ENCODE measurements at regions not wholly inside any gene's neighbourhood (a gene's known extent, or its start where the extent isn't known, plus 50 kb on each side); places are given as distances from the start of the nearest gene placed in this dataset.

GRCh38 chr1:70717656-70718055, 306.6 kb downstream of the CTH start:
- Histone ChIP-seq H3K23me2 (ENCODE audit: insufficient read length, low read depth, low read length, poor library complexity, severe bottlenecking) (no peaks in the 10 kb centered on the region), H2BK5ac (ENCODE audit: insufficient read length, low read length) (no peak overlapping the region), H4K5ac (ENCODE audit: insufficient read length, low read depth, low read length) (no peak overlapping the region), H3K79me1 (ENCODE audit: insufficient read depth, low read depth, low read length, poor library complexity, severe bottlenecking) (no peaks in the 10 kb centered on the region), H2AFZ (ENCODE audit: low read length) (no peak overlapping the region), H2AK5ac (ENCODE audit: insufficient read length, low read length) (no peak overlapping the region), H2BK20ac (ENCODE audit: low read depth, low read length, poor library complexity, severe bottlenecking) (no peak overlapping the region), H3K9ac (ENCODE audit: extremely low read depth, insufficient read length, low read length) (no peak overlapping the region), H2BK12ac (ENCODE audit: insufficient read length, low read depth, low read length) (no peak overlapping the region), H3K27me3 (ENCODE audit: insufficient read depth, low read length) (no peaks in the 10 kb centered on the region), H3K14ac (ENCODE audit: insufficient read depth, low read length) (no peak overlapping the region), H2BK120ac (ENCODE audit: low read depth, low read length, poor library complexity, severe bottlenecking) (no peak overlapping the region), H3K4me1 (ENCODE audit: insufficient read depth, low read length) (no peaks in the 10 kb centered on the region), H3K4ac (ENCODE audit: low read depth, low read length) (no peak overlapping the region), H4K20me1 (ENCODE audit: control insufficient read depth, insufficient read depth, insufficient read length) (no peaks in the 10 kb centered on the region), H3K9me3 (ENCODE audit: control insufficient read depth, low read depth, low read length) (no peaks in the 10 kb centered on the region), H3K79me2 (ENCODE audit: insufficient read depth, low read length) (no peaks in the 10 kb centered on the region), H3T11ph (ENCODE audit: low read length) (no peak overlapping the region), H3K23ac (ENCODE audit: insufficient read length, low read depth, low read length) (no peak overlapping the region), H2BK15ac (ENCODE audit: low read depth, low read length) (no peak overlapping the region), H4K8ac (replicated peaks; ENCODE audit: insufficient read length, low read depth, low read length) (no peak overlapping the region), H3K27ac (ENCODE audit: insufficient read length, low read depth, low read length) (no peak overlapping the region), H3K4me2 (ENCODE audit: insufficient read depth, insufficient read length, low read length) (no peak overlapping the region), H3K18ac (ENCODE audit: insufficient read length, low read depth, low read length) (no peak overlapping the region), H4K91ac (ENCODE audit: insufficient read length, low read depth, low read length) (no peak overlapping the region), H3K56ac (ENCODE audit: insufficient read length, low read depth, low read length) (no peak overlapping the region)
- Mint-ChIP-seq H3K36me3 (ENCODE audit: insufficient read depth in 1 of 3, low read depth in 3 of 3) (no peaks in the 10 kb centered on the region), H3K4me1 (peaks cover 0 to 5% of the 10 kb centered on the region in 2 experiments; a peak in 2 of 4 replicates), H3K4me3 (no peak overlapping the region; a peak in 1 of 5 replicates), H3K9me3 (no peaks in the 10 kb centered on the region), H3K27ac (peak overlapping the region in 1 of 3 experiments; percentile 24; a peak in 1 of 7 replicates), H3K27me3 (ENCODE audit: low read depth) (peaks cover 4% of the 10 kb centered on the region; the same call in 1 of the 2 replicates)
- no peak for DNase-seq
- no peak for TF ChIP-seq CTCF (conservative IDR thresholded peaks at IDR 0.05)
- no CpG with 5 or more reads among the region's 1 CpG for WGBS (ENCODE audit: extremely low coverage, insufficient read length, low lambda C conversion rate)

Data from H9 (cell line).